ENCODE measurements at regions not wholly inside any gene's neighbourhood (a gene's known extent, or its start where the extent isn't known, plus 50 kb on each side); places are given as distances from the start of the nearest gene placed in this dataset.
A peak's percentile ranks its signal among the peaks of the same experiment; 100 is the strongest.

DNA sequence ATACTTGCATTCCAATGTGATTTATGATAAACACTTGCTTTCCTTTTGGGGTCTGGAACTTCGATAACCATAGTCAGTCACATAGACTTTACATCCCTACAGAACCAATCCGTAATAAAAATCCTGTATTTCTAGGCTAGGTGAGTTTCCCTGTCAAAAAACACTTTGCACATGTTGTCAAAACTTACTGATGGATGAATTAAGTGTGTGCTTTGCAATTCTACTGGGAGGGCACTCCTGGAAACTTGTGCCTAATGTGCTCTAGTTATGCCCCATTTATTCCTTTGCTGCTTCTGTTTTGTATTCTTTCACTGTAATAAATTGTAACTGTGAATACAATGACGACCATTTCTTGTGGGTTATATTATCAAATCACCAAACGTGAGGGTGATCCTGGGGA lies 684.8 kb upstream of the PCDH15 start:
- no peak for DNase-seq

DNA sequence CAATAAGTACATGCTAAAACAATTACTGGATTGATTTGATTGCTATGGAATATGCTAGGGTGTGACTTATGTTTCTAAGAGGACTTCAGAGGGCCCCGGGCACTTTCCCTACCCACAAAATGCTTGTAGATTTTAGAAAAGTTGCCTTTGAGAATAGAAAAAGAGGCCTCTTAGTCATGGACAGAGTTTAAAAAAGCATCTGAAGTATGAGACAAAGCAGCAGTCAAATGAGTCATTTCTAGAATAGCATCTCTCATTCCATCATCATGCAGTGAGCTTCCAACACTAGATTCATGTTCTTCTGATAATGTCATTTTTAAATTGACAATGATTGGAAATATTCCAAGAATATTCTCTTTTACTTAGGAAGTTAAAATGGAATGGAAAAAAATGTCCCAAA lies 675.1 kb upstream of the PCDH15 start:
- DNase-seq: no peak

DNA sequence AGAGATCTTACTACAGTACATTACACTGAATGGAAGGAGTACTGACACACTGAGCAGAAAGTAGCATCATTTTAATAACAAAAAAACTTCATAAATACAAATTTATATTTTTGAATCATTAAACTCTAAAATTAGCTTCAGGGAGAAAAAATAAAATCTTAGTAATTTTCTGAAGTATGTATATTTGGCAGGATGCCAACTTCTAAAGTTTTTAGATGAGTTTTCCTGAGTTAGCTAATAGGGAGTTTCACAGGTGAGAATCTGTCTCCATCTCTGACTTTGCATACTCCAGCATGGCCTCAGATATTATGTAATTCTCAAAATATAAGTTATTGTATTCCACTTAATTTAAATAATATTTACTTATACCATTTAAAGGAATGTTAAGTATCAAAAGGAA lies 673.2 kb upstream of the PCDH15 start:
- DNase-seq: no peak

DNA sequence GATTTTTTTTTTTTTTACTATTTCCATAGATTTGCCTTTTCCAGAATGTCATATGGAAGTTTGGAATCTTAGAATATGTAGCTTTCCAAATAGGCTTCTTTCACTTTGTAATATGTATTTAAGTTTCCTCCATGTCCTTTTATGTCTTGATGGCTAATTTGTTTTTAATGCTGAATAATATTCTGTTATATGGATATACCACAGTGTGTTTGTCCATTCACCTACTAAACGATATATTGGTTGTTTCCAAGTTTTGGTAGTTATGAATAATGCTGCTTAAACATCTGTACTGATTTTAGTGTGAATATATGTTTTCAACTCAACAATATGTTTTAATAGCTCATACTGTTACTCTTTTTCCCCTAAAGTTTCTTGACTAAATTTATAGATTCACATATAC lies 669.8 kb upstream of the PCDH15 start:
- no peak for DNase-seq

DNA sequence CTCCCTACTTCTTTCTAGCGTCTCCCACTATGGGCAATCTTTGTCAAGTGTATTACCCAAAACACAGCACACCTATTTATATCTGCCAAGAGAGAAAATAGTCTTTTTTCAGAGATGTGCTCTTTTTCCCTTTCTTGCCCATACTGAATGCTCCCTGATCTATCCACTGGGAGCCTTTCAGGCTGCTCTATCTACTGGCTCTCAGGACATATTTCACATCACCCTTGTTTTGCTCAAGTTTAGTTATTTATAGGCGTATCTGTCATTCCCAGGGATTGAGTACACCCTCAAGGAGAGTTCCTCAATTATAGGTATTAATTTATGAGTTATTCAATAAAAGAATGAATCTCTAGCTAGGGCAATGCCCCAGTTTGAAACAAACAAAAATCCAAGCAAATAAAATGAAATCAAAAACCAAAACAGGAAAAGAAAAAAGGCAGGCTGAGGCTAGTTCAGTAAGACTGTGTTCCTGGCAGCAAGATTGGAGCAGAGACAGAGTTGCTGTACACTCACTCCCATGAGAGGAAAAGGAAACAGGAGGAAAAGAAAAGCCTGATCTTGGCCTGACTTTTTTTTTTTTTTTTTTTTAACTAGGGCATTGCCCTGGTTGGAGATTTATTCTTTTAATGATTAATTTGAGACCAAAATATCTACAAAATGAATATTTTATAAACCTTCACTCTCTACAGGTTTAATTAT lies 665.9 kb upstream of the PCDH15 start:
- no peak for DNase-seq

DNA sequence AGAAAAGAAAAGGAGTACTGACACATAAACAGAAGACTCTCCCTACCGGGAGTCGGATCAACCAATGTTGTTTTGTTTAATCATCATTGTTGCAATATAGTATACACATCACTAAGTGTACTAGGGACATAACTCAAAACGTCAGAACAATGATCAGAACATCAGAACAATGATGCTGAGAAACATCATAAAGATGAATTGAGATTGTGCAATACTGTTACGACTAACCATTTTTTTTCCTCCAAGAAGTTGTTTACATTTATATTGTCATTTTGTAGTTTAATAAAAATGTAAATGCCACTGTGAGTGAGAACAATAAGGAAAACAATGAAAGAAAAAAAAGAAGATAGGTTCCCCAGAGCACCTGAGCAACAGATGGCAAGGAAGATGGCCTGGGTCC lies 663.1 kb upstream of the PCDH15 start:
- DNase-seq: no peak

DNA sequence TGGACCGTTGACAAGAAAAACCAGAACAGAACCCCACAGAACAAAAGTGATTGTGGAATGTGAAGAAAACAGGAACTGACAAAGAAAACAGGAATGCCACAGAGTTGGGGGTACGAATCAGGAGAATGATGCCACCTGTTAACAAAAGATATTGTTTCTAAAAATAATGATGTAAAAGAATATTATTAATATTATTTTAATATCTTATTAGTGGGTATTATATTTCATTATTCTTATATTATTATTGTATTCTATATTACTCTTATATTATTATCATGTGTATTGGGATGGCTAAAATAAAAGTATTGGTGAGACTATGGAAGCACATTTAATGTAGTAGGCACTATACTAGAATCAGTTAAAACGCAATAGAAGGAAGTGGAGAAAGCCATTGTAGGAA lies 659.0 kb upstream of the PCDH15 start:
- DNase-seq: no peak

DNA sequence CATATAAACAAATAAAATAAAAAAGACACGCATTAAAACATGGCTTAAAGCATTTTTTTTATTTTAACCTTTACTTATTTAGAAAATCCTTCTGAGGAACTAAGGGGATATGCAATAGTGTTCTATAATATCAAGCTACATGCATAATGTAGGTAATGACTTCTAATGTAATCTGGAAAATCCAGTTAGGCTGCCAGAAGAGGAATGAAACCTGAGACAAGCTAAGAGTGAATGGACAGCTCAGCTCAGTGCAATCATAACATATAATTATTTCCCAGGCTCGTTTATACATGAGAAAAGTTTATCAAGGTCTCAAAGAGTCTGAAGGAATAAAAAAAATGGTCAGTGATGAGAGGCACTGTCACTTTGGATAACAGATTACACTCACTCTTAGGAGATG lies 649.0 kb upstream of the PCDH15 start:
- DNase-seq: no peak

DNA sequence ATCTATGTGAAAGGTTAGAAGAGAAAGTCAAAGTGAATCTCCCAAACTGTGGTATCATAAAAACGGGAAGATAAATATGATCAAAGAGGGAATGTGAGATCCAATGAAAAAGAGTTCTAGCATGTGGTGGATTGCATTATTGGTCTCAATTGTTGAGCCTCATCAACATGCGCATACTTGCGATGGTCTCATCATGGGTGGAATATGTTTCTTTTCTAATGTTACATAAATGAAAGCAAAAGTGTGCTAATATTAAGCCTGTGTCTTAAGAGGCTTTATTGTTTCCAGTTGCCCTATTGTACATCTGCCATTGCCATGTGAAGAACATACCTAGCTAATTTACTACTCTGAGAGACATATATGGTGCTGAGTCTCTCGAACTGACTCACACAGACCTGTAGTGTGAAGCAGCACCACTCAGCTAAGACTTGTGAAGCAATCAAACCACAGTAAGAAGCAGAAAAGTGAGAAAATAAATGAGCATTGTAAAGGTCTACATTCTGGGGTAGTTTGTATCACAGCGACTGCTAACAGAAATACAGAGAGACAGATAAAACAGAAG lies 645.5 kb upstream of the PCDH15 start:
- DNase-seq: no peak

DNA sequence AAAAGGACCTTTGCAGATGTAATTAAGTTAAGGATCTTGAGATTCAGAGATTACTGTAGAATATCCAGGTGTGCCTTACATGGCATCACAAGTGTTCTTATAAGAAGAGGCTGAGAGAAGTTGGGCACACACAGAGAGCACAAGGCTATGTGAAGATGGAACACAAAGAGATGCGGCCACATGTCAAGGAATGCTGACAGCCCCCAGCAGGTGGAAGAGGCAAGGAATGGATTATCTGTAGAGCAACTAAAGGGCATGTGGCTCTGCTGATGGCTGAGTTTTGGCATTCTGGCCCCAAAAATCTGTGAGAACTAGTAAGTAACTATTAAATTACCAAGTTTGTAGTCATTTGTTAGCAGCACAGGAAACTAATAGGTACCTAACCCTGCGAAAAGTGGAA lies 640.7 kb upstream of the PCDH15 start:
- DNase-seq: no peak

DNA sequence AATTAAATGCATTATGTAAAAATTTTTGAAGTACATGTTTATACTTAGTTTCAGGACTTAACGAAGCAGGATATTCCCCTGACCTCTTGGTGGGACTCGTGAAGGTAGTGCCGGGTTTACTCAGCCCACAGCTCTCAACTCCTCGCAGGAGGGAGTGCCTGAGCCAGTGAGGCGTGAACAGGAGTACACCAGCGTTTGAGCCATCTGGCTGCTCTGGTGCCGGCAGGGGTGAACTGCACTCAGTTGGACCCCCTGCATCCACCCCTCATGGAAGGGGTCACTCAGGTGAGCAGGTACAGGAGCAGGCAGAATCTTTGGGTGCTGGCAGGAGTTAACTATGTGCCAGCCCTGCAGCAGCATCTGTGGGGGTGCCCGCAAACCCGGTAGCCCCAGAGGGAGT lies 625.1 kb upstream of the PCDH15 start:
- DNase-seq: no peak

DNA sequence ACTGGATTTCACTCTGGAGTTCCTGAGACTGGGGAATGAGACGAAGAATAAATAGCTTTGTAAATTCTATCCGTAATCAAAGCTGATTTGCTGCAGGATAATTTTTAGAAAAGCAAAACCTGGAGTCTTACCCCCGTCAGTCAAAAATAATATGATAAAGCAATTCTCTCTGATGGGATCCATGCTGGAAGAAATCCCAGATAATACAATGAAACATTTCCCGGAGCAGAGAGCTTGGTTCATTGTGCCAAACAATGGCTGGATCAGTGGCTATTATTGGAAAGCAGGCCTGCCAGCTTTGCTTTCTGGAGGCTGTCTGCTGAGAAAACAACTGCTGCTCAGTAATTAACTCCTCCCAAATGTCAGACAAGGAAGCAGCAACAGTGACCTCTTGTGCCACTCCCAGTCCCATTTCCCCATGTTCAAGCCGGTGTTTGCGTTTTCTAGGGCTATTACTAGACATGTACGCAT lies 609.4 kb upstream of the PCDH15 start:
- peak; percentile 56 for DNase-seq

DNA sequence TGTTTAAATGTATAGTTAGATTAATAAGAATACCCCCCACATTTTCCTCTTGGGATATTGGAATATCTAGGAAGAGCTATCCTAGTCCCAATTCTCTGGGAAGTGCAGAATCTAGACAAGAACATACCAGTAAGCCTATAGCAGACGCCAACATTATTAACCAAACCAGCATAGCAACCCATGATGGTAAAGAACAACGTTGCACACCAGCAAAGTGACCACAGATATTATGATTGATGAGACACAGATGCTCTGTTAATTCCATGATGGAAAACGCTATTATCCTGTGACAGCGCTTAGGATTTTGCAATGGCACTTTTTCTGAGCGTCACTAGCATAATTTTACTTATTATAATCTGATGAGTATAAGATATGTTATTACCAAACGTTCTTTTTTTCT lies 603.1 kb upstream of the PCDH15 start:
- DNase-seq: no peak

DNA sequence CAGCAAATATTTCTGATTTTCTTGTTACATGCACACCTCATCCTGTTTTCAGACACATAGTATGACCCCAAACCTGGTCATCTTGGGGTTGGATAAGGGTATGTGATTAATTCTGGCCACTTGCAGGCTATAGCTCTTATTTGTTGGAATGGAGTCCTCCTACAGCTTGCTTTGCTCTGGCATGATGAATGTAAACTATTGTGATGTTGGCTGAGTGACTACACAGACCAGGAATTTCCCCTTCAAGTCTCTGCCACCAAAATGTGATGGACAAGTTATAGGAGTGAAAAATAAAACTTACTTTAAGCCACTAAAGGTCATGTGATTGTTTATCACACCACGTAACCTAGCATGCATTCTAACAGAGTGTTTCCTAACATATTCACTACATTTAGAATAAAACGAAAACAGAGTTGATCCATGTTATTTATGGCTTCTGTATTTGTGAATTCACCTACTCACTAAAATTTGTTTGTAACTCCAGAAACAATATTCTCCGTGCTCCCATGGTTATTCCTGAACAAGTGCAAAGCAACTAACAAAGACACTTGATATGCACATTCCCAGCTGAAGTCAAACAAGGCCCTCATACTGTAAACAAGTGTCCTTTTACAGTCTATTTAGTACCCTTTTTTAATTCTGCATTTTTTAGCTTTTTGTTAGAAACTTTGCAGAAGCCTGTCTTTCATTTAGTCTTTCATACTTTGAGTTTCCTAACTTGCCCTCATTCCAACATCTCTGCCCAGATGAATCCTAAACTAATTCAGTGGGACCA lies 599.2 kb upstream of the PCDH15 start:
- DNase-seq: no peak

DNA sequence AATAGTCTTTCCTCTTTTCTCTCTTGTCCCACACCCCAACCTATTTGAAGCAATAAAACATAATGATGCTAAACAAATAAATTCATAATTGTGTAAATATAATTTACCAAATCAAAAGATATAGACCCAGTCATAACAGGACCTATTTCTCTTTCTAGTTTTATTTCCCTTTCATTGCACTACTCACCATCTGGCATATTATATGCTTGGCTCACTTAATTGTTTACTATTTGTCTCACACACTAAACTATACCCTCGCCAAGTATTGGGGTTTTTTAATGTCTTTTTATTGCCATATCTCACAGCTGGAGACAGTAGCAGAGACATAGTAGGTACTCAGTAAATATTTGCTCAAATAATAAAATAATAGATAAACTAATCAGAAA lies 597.5 kb upstream of the PCDH15 start:
- no peak for DNase-seq

DNA sequence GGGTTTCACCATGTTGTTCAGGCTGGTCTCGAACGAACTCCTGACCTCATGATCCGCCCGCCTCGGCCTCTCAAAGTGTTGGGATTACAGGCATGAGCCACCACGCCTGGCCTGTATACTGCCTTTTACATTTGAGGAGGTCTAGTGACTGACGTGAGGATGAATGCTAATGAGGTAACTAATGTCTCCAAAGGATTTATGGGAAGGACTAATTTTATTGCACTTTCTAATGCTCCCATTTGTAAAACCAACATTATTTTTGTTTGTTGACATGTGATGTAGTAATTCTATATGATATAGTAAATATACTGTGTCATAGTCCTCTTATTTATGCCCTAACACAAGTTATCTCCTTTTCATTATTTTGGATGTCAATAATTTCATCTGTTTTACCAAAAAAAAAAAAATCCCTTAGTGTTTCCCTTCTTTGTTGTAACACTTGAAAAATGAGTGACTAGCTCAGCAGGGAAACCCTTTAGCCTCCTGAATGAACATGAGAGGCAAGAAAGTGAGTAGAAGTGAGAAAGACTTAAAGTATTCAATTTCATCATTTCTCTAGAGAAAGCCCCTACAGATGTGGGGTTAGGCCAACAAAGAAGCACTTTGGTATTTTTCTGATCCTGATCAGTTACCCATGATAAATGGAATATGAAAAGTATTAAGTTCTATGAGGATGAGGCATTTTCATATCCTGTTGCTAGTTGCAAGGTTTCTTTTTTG lies 596.9 kb upstream of the PCDH15 start:
- no peak for DNase-seq

DNA sequence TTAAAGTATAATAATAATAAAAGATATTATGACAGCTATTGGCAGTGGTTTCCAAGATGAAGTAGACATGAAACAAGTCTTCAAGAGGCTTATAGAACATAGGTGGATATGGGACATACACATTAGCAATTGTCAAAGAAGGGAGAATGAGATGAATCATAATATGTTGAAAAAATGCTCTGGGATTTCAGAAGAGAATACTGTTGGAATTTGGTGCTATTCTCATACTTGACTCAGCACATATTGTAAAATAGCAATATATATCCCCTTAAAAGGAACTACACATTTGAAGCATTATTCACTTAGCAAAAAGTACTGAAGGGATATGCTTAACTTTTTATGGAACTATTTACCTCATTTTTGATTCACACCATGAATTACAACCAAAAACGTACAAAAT lies 577.2 kb upstream of the PCDH15 start:
- no peak for DNase-seq

DNA sequence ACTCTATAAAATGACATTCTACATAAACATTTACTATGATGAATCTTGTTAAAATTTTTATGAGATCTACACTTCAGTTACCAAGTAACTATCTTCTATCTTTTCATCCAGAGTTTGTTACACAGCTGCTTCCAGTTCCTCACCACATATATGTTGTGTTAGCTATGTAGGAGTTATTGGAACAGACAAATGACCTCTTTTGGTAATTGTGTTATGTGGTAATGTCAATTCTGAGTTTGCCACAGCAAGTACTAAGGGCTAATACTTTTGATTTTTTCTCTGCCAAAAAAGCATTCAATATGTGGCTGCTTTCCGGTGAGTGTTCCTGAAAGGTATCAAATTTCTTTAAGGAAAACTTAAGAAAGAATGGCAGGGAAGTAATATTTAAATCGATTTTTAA lies 573.9 kb upstream of the PCDH15 start:
- no peak for DNase-seq

DNA sequence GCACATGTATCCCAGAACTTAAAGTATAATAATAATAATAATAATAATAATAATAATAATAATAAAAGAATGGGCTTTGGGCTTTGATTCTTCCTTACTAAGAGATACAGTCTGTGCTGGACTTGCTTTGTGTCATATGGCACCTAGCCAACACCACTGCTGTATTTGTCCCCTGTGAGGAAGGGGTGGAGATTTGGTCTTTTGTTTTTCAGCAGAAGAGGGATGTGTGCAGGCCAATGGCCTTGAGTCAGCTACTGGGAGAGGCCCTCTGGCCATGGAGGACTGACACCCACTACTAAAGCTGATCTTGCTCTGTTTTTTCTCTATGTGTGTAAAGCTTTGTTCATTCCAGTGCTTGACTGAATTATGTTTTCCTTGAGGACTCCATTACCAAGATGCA lies 573.0 kb upstream of the PCDH15 start:
- DNase-seq: no peak

DNA sequence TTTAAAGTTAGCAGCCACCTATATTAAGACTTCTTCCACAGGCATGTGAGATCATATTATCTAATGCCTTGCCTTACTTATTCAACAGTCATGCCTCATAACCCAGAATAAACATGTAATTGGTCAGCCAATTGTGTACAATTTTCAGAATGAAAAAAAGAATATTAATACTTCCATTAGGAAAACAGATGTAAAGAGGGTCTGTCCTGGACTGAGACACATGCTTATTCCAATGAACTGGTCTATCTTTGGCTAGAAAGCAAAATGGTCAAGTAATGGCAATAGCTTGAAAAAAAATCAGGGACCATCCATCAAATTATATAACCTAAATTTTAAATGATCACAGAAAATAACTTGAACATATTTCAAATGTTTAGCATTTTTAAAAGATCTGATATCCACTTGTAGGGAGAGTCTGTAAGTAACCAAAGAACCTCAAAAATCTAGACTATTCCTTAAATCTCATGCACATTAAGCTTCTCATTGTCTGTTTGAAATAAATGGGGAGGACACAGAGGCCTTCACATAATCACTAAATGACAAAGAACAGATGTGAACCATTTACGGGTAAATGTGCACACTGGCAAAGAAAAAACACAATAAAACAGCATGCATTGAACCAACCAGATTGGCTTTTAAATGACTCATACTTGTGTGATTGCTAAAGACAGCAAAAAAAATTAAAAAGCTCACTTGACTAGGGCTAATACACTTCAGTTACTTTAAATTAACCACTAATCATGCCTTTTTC lies 568.8 kb upstream of the PCDH15 start:
- peak; percentile 42 for DNase-seq

DNA sequence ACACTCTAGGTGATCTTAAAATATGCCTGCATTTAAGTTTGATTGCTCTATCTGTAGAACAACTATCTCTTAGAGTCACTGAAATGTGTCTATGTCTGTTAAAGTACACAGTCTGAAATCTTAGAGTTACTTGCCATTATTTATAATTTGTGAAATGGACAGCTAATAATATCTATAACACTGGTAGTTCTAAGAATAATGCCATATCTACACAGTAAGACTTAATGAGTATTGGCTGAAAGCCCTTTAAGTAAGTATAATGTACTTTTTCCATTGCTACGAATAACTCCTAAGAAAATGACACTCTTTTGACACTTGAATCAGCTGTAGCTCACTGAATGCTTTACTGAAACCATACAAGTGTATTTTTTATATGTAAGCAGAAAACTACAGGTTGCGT lies 567.4 kb upstream of the PCDH15 start:
- no peak for DNase-seq

DNA sequence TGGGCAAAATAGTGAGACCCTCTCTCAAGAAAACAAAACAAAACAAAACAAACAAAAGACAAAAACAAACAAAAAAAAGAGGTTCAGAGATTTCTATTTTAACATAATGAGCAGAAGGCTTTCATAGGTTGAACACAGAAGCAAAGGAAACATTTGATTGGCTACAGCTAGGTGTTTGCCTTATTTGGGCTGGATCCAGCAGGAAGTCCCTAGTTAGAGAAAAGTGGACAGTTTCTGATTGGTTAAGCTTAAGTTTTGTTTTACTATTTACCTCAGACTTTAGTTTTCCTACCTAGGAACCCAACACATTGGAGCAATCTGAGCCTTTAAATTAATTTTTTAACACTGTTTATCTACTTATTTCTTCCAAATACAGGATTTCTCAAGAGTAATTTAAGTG lies 566.5 kb upstream of the PCDH15 start:
- no peak for DNase-seq

DNA sequence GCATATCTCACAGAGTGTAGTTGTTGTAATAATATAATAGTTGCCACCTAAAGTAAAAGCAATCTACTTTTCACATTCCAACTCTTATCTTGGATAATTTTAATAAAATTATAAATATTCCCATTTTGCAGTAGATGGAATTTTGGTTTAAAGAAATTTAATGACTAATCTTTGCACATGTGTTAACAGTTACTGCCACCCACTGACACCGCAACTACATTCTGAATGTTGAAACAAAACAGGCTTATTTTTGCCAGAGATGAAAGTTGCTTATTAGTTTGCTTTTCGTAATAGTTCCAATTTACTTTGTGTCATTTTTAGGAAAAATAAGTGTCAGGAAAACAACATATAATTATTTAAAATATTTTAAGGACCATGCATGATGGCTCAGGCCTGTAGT lies 557.5 kb upstream of the PCDH15 start:
- no peak for DNase-seq

Measured in NCI-H2081 treated with DMSO at 0.1 percent for 48 hours (cell line).